ELR (cell line): ENCODE measurements at regions not wholly inside any gene's neighbourhood (a gene's known extent, or its start where the extent isn't known, plus 50 kb on each side); places are given as distances from the start of the nearest gene placed in this dataset.

Source experiments
- DNase-seq: peaks from one replicate; pipeline ENCODE4 v3.0.0-alpha.2; 2015; ENCODE audit warnings: low read depth

- DNase-seq, result no peak
These were observed 51.9 kb upstream of the CDIN1 start for GRCh38 chr15:36527235-36528162.

- no peak for DNase-seq
These were observed 50.0 kb upstream of the CDIN1 start for GRCh38 chr15:36529296-36530011.
